ENCODE measurements at regions not wholly inside any gene's neighbourhood (a gene's known extent, or its start where the extent isn't known, plus 50 kb on each side); places are given as distances from the start of the nearest gene placed in this dataset.
"Not testable (repeated sequence)": the region's sequence is repeated elsewhere in the genome, so short reads cannot be mapped to it uniquely, and the experiment has no call there.

GRCh38 chr1:101448018-101448417, 211.2 kb downstream of the S1PR1 start:
- H3K27ac ChIP-seq (ENCODE audit: low read length), result no peak overlapping the region
- no peaks in the 10 kb centered on the region for H3K36me3 ChIP-seq (ENCODE audit: control insufficient read depth, insufficient read depth, low read length)
- in situ Hi-C loops (cut with HindIII; ENCODE audit: low pct_unique_long_range_greater_than_20kb, low sequenced_read_pairs), result no loop called here
- CTCF ChIA-PET, result no interaction called here
- no peak for ATAC-seq
- no TSS peak for BruUV-seq (replicated peaks)
- POLR2A ChIA-PET, result no interaction called here
- H3K4me1 ChIP-seq (ENCODE audit: control insufficient read depth, insufficient read depth, low read length), result no peaks in the 10 kb centered on the region
- H3K27me3 ChIP-seq (ENCODE audit: control insufficient read depth, insufficient read depth, low read length), result no peaks in the 10 kb centered on the region
- H3K9me3 ChIP-seq (ENCODE audit: control insufficient read depth, insufficient read depth, low read depth, low read length), result no peaks in the 10 kb centered on the region
- intact Hi-C loops (cut with micrococcal nuclease; ENCODE audit: unreplicated experiment), result no loop called here
- no peak overlapping the region for H3K4me3 ChIP-seq (ENCODE audit: low read depth in 2 of 2, low read length in 2 of 2)
- DNase-seq (ENCODE audit: low read depth, low spot score), result no peak
- TF ChIP-seq SIN3A (IDR thresholded peaks at IDR 0.05; ENCODE audit: borderline replicate concordance, insufficient read depth, low read depth, low read length) (no peak), CTCF (IDR thresholded peaks at IDR 0.05) (no peak), TCF7L2 (IDR thresholded peaks at IDR 0.05; ENCODE audit: low read depth, low read length) (no peak), POLR2AphosphoS5 (IDR thresholded peaks at IDR 0.05; ENCODE audit: low read depth, low read length) (no peak), REST (IDR thresholded peaks at IDR 0.05; ENCODE audit: insufficient read depth in 1 of 2, low read depth in 2 of 2, low read length in 1 of 2) (no peak)

GRCh38 chr1:101450691-101451090, 213.9 kb downstream of the S1PR1 start:
- BruUV-seq (replicated peaks); ATAC-seq; H3K27me3 ChIP-seq (ENCODE audit: control insufficient read depth, insufficient read depth, low read length); POLR2A ChIA-PET; DNase-seq (ENCODE audit: low read depth, low spot score); H3K4me1 ChIP-seq (ENCODE audit: control insufficient read depth, insufficient read depth, low read length); in situ Hi-C loops (cut with HindIII; ENCODE audit: low pct_unique_long_range_greater_than_20kb, low sequenced_read_pairs); H3K36me3 ChIP-seq (ENCODE audit: control insufficient read depth, insufficient read depth, low read length); H3K4me3 ChIP-seq (ENCODE audit: low read depth in 2 of 2, low read length in 2 of 2); H3K9me3 ChIP-seq (ENCODE audit: control insufficient read depth, insufficient read depth, low read depth, low read length); intact Hi-C loops (cut with micrococcal nuclease; ENCODE audit: unreplicated experiment); CTCF ChIA-PET; H3K27ac ChIP-seq (ENCODE audit: low read length): not testable (repeated sequence)

- no TSS peak for BruUV-seq (replicated peaks)
- in situ Hi-C loops (cut with HindIII; ENCODE audit: low pct_unique_long_range_greater_than_20kb, low sequenced_read_pairs) (no loop called here), intact Hi-C loops (cut with micrococcal nuclease; ENCODE audit: unreplicated experiment) (no loop called here)
- H3K9me3 ChIP-seq (ENCODE audit: control insufficient read depth, insufficient read depth, low read depth, low read length), result no peaks in the 10 kb centered on the region
- no peaks in the 10 kb centered on the region for H3K27me3 ChIP-seq (ENCODE audit: control insufficient read depth, insufficient read depth, low read length)
- H3K36me3 ChIP-seq (ENCODE audit: control insufficient read depth, insufficient read depth, low read length), result no peaks in the 10 kb centered on the region
- ATAC-seq (no peak), DNase-seq (ENCODE audit: low read depth, low spot score) (no peak)
- no peak for TF ChIP-seq TCF7L2 (IDR thresholded peaks at IDR 0.05; ENCODE audit: low read depth, low read length)
- TF ChIP-seq POLR2AphosphoS5 (IDR thresholded peaks at IDR 0.05; ENCODE audit: low read depth, low read length), result no peak
- no peak for TF ChIP-seq SIN3A (IDR thresholded peaks at IDR 0.05; ENCODE audit: borderline replicate concordance, insufficient read depth, low read depth, low read length)
- TF ChIP-seq REST (IDR thresholded peaks at IDR 0.05; ENCODE audit: insufficient read depth in 1 of 2, low read depth in 2 of 2, low read length in 1 of 2), result no peak
- no peak for TF ChIP-seq CTCF (IDR thresholded peaks at IDR 0.05)
- H3K4me1 ChIP-seq (ENCODE audit: control insufficient read depth, insufficient read depth, low read length), result no peaks in the 10 kb centered on the region
- H3K27ac ChIP-seq (ENCODE audit: low read length), result no peak overlapping the region
- CTCF ChIA-PET, result no interaction called here
- no peak overlapping the region for H3K4me3 ChIP-seq (ENCODE audit: low read depth in 2 of 2, low read length in 2 of 2)
- POLR2A ChIA-PET, result no interaction called here
Observed at GRCh38 chr1:101451888-101452287, 215.1 kb downstream of the S1PR1 start.

Data from Panc1 (cell line).